NCI-H1105 (cell line): ENCODE measurements at regions not wholly inside any gene's neighbourhood (a gene's known extent, or its start where the extent isn't known, plus 50 kb on each side); places are given as distances from the start of the nearest gene placed in this dataset.
"Not testable (repeated sequence)": the region's sequence is repeated elsewhere in the genome, so short reads cannot be mapped to it uniquely, and the experiment has no call there.

Experiments used
- DNase-seq: peaks from one replicate; lab custom pipeline; 2025; lab: John Stamatoyannopoulos, UW

- no peak for DNase-seq
Observed at GRCh38 chr7:23887660-23888059, 177.6 kb downstream of the STK31 start.

- no peak for DNase-seq
Observed at GRCh38 chr7:23888958-23889357, 178.9 kb downstream of the STK31 start.

- DNase-seq: no peak
Observed at GRCh38 chr7:23889566-23889965, 179.5 kb downstream of the STK31 start.

GRCh38 chr7:23892019-23892418 is 182.0 kb downstream of the STK31 start:
- no peak for DNase-seq

GRCh38 chr7:23893176-23893941 is 183.3 kb downstream of the STK31 start:
- DNase-seq: no peak

- DNase-seq: no peak
Observed at GRCh38 chr7:23893942-23894891, 184.2 kb downstream of the STK31 start.

- DNase-seq: no peak
Observed at GRCh38 chr7:23894892-23895569, 185.0 kb downstream of the STK31 start.

GRCh38 chr7:23895666-23896096 is 185.7 kb downstream of the STK31 start:
- no peak for DNase-seq

- no peak for DNase-seq
Observed at GRCh38 chr7:23898619-23899018, 188.6 kb downstream of the STK31 start.

GRCh38 chr7:23904901-23905300 is 194.9 kb downstream of the STK31 start:
- DNase-seq: not testable (repeated sequence)

- no peak for DNase-seq
Observed at GRCh38 chr7:23907012-23907411, 197.0 kb downstream of the STK31 start.

- DNase-seq: no peak
Observed at GRCh38 chr7:23909426-23909825, 199.4 kb downstream of the STK31 start.

- no peak for DNase-seq
Observed at GRCh38 chr7:23912065-23912464, 202.0 kb downstream of the STK31 start.

- no peak for DNase-seq
Observed at GRCh38 chr7:23913016-23913415, 203.0 kb downstream of the STK31 start.

- DNase-seq: no peak
Observed at GRCh38 chr7:23915236-23915635, 205.2 kb downstream of the STK31 start.

GRCh38 chr7:23918286-23918685 is 208.3 kb downstream of the STK31 start:
- no peak for DNase-seq

GRCh38 chr7:23918856-23919255 is 208.8 kb downstream of the STK31 start:
- DNase-seq: no peak

- DNase-seq: peak; percentile 26
Observed at GRCh38 chr7:23925088-23925487, 215.1 kb downstream of the STK31 start.

- no peak for DNase-seq
Observed at GRCh38 chr7:23927709-23928417, 217.8 kb downstream of the STK31 start.

- no peak for DNase-seq
Observed at GRCh38 chr7:23928418-23928775, 218.4 kb downstream of the STK31 start.

GRCh38 chr7:23930312-23930711 is 220.3 kb downstream of the STK31 start:
- no peak for DNase-seq

- DNase-seq: no peak
Observed at GRCh38 chr7:23931633-23932032, 221.6 kb downstream of the STK31 start.
